Motor neuron (in vitro differentiated cells): ENCODE measurements at regions not wholly inside any gene's neighbourhood (a gene's known extent, or its start where the extent isn't known, plus 50 kb on each side); places are given as distances from the start of the nearest gene placed in this dataset.

Experiments
- ATAC-seq, 8 experiments: fragments of 200-7000 bp; cut with Tn5 transposase; replicated peaks in 6 of 8; 2 replicates each; pipeline ENCODE4 v1.8.0; 2021; ENCODE audit warnings: mild to moderate bottlenecking in 8 of 8, moderate library complexity in 8 of 8
- H3K27ac ChIP-seq, 2 donors: fragments of 250-450 bp; sonication (Bioruptor Pico); 2 replicates each; pipeline ENCODE4 v1.9.0; 2021; ENCODE audit warnings: antibody characterized with exemption in 2 of 2, mild to moderate bottlenecking in 2 of 2, moderate library complexity in 1 of 2
- H3K4me1 ChIP-seq, 2 donors: fragments of 250-450 bp; sonication (Bioruptor Pico); replicated peaks in 1 of 2; 2 replicates each; pipeline ENCODE4 v1.6.1; 2021; ENCODE audit warnings: antibody characterized with exemption in 2 of 2, mild to moderate bottlenecking in 2 of 2, moderate library complexity in 1 of 2
- H3K4me3 ChIP-seq, 5 donors: fragments of 250-450 bp; sonication (Bioruptor Pico); 2 replicates each; pipeline ENCODE4 v1.9.0; 2021; ENCODE audit warnings: antibody characterized with exemption in 5 of 5, mild to moderate bottlenecking in 5 of 5, moderate library complexity in 4 of 5
- WGBS, 10 experiments: fragments of 450-650 bp; shearing (Covaris generic); methylation state at CpG; one replicate each; pipeline ENCODE4 v1.0.0; 2022; 5-methylcytosine and 5-hydroxymethylcytosine counted together
- in situ Hi-C, 9 experiments: fragments of 400-800 bp; cut with MboI; loops; one replicate each; pipeline ENCODE4 v1.15.0; 2021; ENCODE audit warnings: low sequenced_read_pairs in 9 of 9, low pct_unique_long_range_greater_than_20kb in 2 of 9; ENCODE audit not compliant: unreplicated experiment in 9 of 9

DNA sequence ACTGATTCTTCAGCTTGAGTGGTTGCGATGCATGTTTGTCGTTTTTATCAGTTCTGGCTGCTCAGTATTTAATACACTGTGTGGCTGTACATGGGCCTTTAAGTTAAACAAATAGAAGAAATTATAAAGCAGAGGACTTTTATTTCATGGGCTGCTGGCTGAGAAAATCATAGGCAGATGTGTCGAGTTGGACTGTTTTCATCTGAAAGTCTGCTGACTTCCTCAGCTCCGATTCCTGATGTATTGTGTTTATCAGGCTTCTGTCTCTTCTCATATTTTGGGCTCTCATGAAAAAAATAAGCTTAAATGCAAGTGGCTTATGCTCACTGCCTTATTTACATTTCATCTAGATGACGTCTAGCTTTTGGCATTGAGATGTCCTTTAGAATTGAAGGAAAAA is 129.5 kb upstream of the GGTLC1 start:
- in situ Hi-C loops: no loop called here
- no peak overlapping the region for H3K27ac ChIP-seq
- H3K4me1 ChIP-seq: no peaks in the 10 kb centered on the region
- H3K4me3 ChIP-seq: no peak overlapping the region
- WGBS, 10 experiments: 17 to 83% (median 81%) methylated on average over 1 to 5 of the region's 5 CpGs; no CpG with 5 or more reads in 4 of the 10 experiments
- no peak for ATAC-seq

DNA sequence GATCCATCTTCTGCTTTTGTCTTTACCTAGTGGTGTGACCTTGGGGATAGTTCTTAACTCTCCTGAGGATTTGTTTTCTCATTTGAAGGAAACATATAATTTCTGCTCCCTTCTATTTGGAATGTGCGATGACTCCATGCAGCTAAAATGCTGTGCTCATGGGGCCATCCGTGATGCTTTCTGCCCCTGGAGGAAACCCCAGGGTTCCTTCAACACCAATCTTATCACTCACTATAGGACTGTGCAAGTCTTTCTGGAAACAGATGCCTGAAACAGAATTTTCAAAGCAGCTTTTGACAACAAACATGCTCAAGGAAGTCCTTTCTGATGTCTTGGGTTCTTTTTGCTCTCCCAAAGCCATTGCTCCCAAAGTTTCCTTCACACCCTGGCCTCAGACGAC is 128.8 kb upstream of the GGTLC1 start:
- ATAC-seq: no peak
- no peaks in the 10 kb centered on the region for H3K4me1 ChIP-seq
- WGBS, 10 experiments: 43 to 100% (median 88%) methylated on average over 1 to 3 of the region's 3 CpGs; no CpG with 5 or more reads in 4 of the 10 experiments
- in situ Hi-C loops: no loop called here
- H3K27ac ChIP-seq: no peak overlapping the region
- no peak overlapping the region for H3K4me3 ChIP-seq

GRCh38 chr20:24116611-24117010 is 128.0 kb upstream of the GGTLC1 start:
- no peaks in the 10 kb centered on the region for H3K4me1 ChIP-seq
- ATAC-seq: peak in 1 of 8 experiments; percentile 23
- WGBS, 10 experiments: 0 to 82% (median 45%) methylated on average over 1 to 2 of the region's 4 CpGs; no CpG with 5 or more reads in 4 of the 10 experiments
- no peak overlapping the region for H3K27ac ChIP-seq
- H3K4me3 ChIP-seq: no peak overlapping the region
- in situ Hi-C loops: no loop called here

GRCh38 chr20:24112360-24112759 is 123.8 kb upstream of the GGTLC1 start:
- Histone ChIP-seq H3K4me3 (no peak overlapping the region), H3K27ac (no peak overlapping the region), H3K4me1 (no peaks in the 10 kb centered on the region)
- ATAC-seq: no peak
- in situ Hi-C loops: no loop called here
- WGBS, 10 experiments: 40 to 100% (median 80%) methylated on average over 1 to 3 of the region's 7 CpGs; no CpG with 5 or more reads in 3 of the 10 experiments

GRCh38 chr20:24111858-24112257 is 123.3 kb upstream of the GGTLC1 start:
- in situ Hi-C loops: no loop called here
- Histone ChIP-seq H3K27ac (no peak overlapping the region), H3K4me3 (no peak overlapping the region), H3K4me1 (no peaks in the 10 kb centered on the region)
- WGBS, 10 experiments: 0 to 100% (median 83%) methylated on average over 1 to 3 of the region's 5 CpGs; no CpG with 5 or more reads in 5 of the 10 experiments
- ATAC-seq: no peak

DNA sequence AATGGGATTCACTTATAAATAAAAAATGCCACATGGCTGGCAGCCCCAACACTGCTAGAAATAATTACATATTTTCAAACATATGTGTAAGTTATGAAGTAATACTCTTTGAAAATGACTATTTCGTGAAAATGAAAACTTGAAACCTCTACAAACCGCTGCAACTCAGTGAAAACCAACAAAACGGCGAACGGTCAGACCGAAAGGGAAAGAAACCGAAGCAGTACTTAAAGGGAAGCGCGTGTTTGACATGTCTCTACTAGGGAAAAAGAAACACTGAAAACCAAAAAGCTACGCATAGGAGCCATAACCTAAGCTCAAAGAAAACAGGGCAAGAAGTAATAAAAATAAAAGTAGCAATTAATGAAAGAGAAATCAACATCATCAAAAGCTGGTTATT is 121.0 kb upstream of the GGTLC1 start:
- no peak overlapping the region for H3K27ac ChIP-seq
- in situ Hi-C loops: loop anchor here in 1 of 9 experiments (10.0 kb wide), 1 partner anchor 175 kb away; no protein-coding TSS in a partner anchor
- no peak overlapping the region for H3K4me3 ChIP-seq
- no peaks in the 10 kb centered on the region for H3K4me1 ChIP-seq
- no peak for ATAC-seq
- 49 to 97% (median 89%) methylated on average over 3 to 10 of the region's 10 CpGs for WGBS, 10 experiments

GRCh38 chr20:24109008-24109407 is 120.4 kb upstream of the GGTLC1 start:
- Histone ChIP-seq H3K4me1 (no peaks in the 10 kb centered on the region), H3K4me3 (no peak overlapping the region), H3K27ac (no peak overlapping the region)
- in situ Hi-C loops: loop anchor here in 1 of 9 experiments (10.0 kb wide), 1 partner anchor 174 kb away; no protein-coding TSS in a partner anchor
- ATAC-seq: no peak
- WGBS, 10 experiments: 35 to 93% (median 80%) methylated on average over 1 to 8 of the region's 12 CpGs; no CpG with 5 or more reads in 3 of the 10 experiments

- no peak overlapping the region for H3K27ac ChIP-seq
- no peak overlapping the region for H3K4me3 ChIP-seq
- no peaks in the 10 kb centered on the region for H3K4me1 ChIP-seq
- ATAC-seq: peak in 1 of 8 experiments; percentile 50
- in situ Hi-C loops: loop anchor here in 1 of 9 experiments (10.0 kb wide), 1 partner anchor 174 kb away; no protein-coding TSS in a partner anchor
- WGBS, 10 experiments: 17 to 90% (median 62%) methylated on average over 1 to 3 of the region's 3 CpGs; no CpG with 5 or more reads in 4 of the 10 experiments
Observed at GRCh38 chr20:24108581-24108980, 120.0 kb upstream of the GGTLC1 start.

GRCh38 chr20:24106801-24107445 is 118.3 kb upstream of the GGTLC1 start:
- no peak for ATAC-seq
- in situ Hi-C loops: loop anchor here in 1 of 9 experiments (10.0 kb wide), 1 partner anchor 172 kb away; no protein-coding TSS in a partner anchor
- WGBS, 10 experiments: 73 to 94% (median 84%) methylated on average over 2 to 8 of the region's 8 CpGs; no CpG with 5 or more reads in 1 of the 10 experiments

GRCh38 chr20:24106150-24106800 is 117.7 kb upstream of the GGTLC1 start:
- ATAC-seq: no peak
- in situ Hi-C loops: loop anchor here in 1 of 9 experiments (10.0 kb wide), 1 partner anchor 171 kb away; no protein-coding TSS in a partner anchor
- Histone ChIP-seq H3K4me1 (no peaks in the 10 kb centered on the region), H3K27ac (no peak overlapping the region), H3K4me3 (no peak overlapping the region)
- WGBS, 10 experiments: 36 to 89% (median 66%) methylated on average over 1 to 4 of the region's 4 CpGs

More at GRCh38 chr20:24106801-24107445, 118.3 kb upstream of the GGTLC1 start:
- no peaks in the 10 kb centered on the region for H3K4me1 ChIP-seq
- H3K27ac ChIP-seq: no peak overlapping the region
- H3K4me3 ChIP-seq: no peak overlapping the region

DNA sequence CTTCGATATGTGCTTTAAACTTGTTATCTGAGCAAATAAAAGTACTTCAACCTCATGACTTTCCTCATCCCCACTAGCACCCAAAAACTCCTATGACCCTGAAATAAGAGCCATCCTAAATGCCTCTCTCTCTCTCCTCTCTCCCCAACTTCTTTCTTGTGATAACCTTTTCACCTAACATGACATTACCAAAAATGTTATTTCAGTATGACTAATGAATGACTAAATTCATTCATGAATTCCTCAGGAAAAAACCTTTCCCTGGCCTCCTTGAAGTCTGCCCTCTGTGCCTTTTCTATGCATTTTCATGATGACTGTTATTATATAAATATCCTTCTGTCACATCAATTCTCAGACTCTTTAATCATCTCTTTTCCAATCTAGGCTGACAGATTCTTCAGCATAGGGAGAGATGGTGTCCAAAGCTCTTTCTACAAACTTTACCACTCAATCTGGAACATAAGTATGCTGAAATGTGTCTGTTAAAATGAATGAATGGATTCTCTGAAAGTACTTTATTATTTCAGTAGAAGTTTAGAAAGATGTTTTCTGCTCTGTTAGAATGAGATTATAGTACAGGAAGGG is 114.3 kb upstream of the GGTLC1 start:
- H3K4me3 ChIP-seq: no peak overlapping the region
- H3K4me1 ChIP-seq: peaks cover 0 to 3% of the 10 kb centered on the region in 2 donors
- 86 to 100% (median 100%) methylated on average over 1 of the region's 1 CpG; no CpG with 5 or more reads in 5 of the 10 experiments for WGBS, 10 experiments
- in situ Hi-C loops: loop anchor here in 1 of 9 experiments (10.0 kb wide), 1 partner anchor 168 kb away; no protein-coding TSS in a partner anchor
- H3K27ac ChIP-seq: no peak overlapping the region
- ATAC-seq: peak in 1 of 8 experiments; percentile 17

DNA sequence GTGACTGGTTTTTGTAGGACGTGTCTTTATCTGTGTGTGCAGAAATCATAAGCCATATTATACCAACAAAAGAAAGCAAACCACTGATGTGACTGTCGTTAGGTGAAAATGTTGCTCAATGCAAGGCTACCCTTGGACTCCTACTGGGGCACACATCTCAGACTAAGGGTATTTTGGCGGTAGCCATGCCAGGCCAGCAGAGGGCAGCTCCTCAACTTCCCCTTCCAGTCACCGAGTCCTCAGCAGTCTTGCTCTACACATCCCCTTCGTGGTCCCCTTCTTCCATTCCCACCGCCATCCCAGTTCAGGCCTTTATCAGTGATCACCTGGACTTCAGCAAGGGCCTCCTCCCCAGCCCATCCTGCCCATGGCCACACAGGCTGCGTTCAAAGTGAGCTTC is 113.7 kb upstream of the GGTLC1 start:
- H3K4me3 ChIP-seq: no peak overlapping the region
- in situ Hi-C loops: loop anchor here in 1 of 9 experiments (10.0 kb wide), 1 partner anchor 167 kb away; no protein-coding TSS in a partner anchor
- 40 to 90% (median 77%) methylated on average over 1 to 2 of the region's 7 CpGs; no CpG with 5 or more reads in 2 of the 10 experiments for WGBS, 10 experiments
- peaks cover 0 to 3% of the 10 kb centered on the region in 2 donors for H3K4me1 ChIP-seq
- ATAC-seq: peak in 1 of 8 experiments; percentile 51
- H3K27ac ChIP-seq: no peak overlapping the region
